Central memory CD8-positive, alpha-beta T cell (primary cell): ENCODE measurements at regions not wholly inside any gene's neighbourhood (a gene's known extent, or its start where the extent isn't known, plus 50 kb on each side); places are given as distances from the start of the nearest gene placed in this dataset.

Source experiments
- ATAC-seq: fragments of 150-1000 bp; cut with Tn5 transposase; replicated peaks from 2 replicates; pipeline ENCODE4 v1.10.0; 2022; ENCODE audit warnings: mild to moderate bottlenecking, moderate FRiP score, moderate number of reproducible peaks; ENCODE audit not compliant: poor library complexity, severe bottlenecking; ENCODE audit errors: extremely low read depth
- DNase-seq, 2 donors: peaks; one replicate each; pipeline ENCODE4 v3.0.0; 2021; ENCODE audit warnings: low spot score in 2 of 2
- H3K27ac Mint-ChIP-seq: one replicate; pipeline ENCODE4 v1.8.0; 2022; ENCODE audit warnings: low read depth, mild to moderate bottlenecking, moderate library complexity, mixed read lengths
- H3K27me3 Mint-ChIP-seq: one replicate; pipeline ENCODE4 v1.8.0; 2022; ENCODE audit warnings: mixed read lengths
- H3K36me3 Mint-ChIP-seq: one replicate; pipeline ENCODE4 v1.8.0; 2022; ENCODE audit warnings: mild to moderate bottlenecking, moderate library complexity, mixed read lengths; ENCODE audit not compliant: insufficient read depth
- H3K4me1 Mint-ChIP-seq: one replicate; pipeline ENCODE4 v1.8.0; 2022; ENCODE audit warnings: mixed read lengths
- H3K4me3 Mint-ChIP-seq: one replicate; pipeline ENCODE4 v1.8.0; 2022; ENCODE audit warnings: mild to moderate bottlenecking, moderate library complexity, mixed read lengths
- H3K9me3 Mint-ChIP-seq: one replicate; pipeline ENCODE4 v1.8.0; 2022; ENCODE audit warnings: mixed read lengths

GRCh38 chr10:7485799-7486198 is 75.0 kb upstream of the SFMBT2 start:
- H3K4me3 Mint-ChIP-seq, result peak overlapping the region; percentile 70
- peaks cover 74% of the 10 kb centered on the region for H3K4me1 Mint-ChIP-seq
- ATAC-seq, result no peak
- DNase-seq, result no peak
- H3K27me3 Mint-ChIP-seq, result no peaks in the 10 kb centered on the region
- peak overlapping the region; percentile 100 for H3K27ac Mint-ChIP-seq
- H3K36me3 Mint-ChIP-seq, result peaks cover 14% of the 10 kb centered on the region
- H3K9me3 Mint-ChIP-seq, result peaks cover 11% of the 10 kb centered on the region

GRCh38 chr10:7485244-7485556 is 74.4 kb upstream of the SFMBT2 start:
- H3K36me3 Mint-ChIP-seq, result peaks cover 15% of the 10 kb centered on the region
- H3K9me3 Mint-ChIP-seq, result peaks cover 11% of the 10 kb centered on the region
- peak; percentile 6 for ATAC-seq
- H3K27me3 Mint-ChIP-seq, result no peaks in the 10 kb centered on the region
- peaks cover 74% of the 10 kb centered on the region for H3K4me1 Mint-ChIP-seq
- peak overlapping the region; percentile 70 for H3K4me3 Mint-ChIP-seq
- no peak for DNase-seq
- peak overlapping the region; percentile 100 for H3K27ac Mint-ChIP-seq

- peak overlapping the region; percentile 70 for H3K4me3 Mint-ChIP-seq
- ATAC-seq, result peak; percentile 90
- peaks cover 79% of the 10 kb centered on the region for H3K4me1 Mint-ChIP-seq
- peaks cover 15% of the 10 kb centered on the region for H3K36me3 Mint-ChIP-seq
- no peaks in the 10 kb centered on the region for H3K27me3 Mint-ChIP-seq
- DNase-seq, result peak; percentile 26 to 77
- peaks cover 11% of the 10 kb centered on the region for H3K9me3 Mint-ChIP-seq
- H3K27ac Mint-ChIP-seq, result peak overlapping the region; percentile 100
Observed at GRCh38 chr10:7484456-7485243, 73.8 kb upstream of the SFMBT2 start.

- Mint-ChIP-seq H3K4me3 (peak overlapping the region; percentile 70), H3K27me3 (no peaks in the 10 kb centered on the region), H3K36me3 (peaks cover 18% of the 10 kb centered on the region), H3K9me3 (peaks cover 11% of the 10 kb centered on the region), H3K4me1 (peaks cover 79% of the 10 kb centered on the region), H3K27ac (peak overlapping the region; percentile 100)
- DNase-seq (peak in 1 of 2 donors; percentile 30), ATAC-seq (peak; percentile 60)
Observed at GRCh38 chr10:7483848-7484247, 73.0 kb upstream of the SFMBT2 start.

- DNase-seq, result no peak
- Mint-ChIP-seq H3K4me3 (peak overlapping the region; percentile 70), H3K4me1 (peaks cover 84% of the 10 kb centered on the region), H3K9me3 (peaks cover 11% of the 10 kb centered on the region), H3K27me3 (no peaks in the 10 kb centered on the region), H3K27ac (peak overlapping the region; percentile 100), H3K36me3 (peaks cover 20% of the 10 kb centered on the region)
- no peak for ATAC-seq
Observed at GRCh38 chr10:7482992-7483391, 72.2 kb upstream of the SFMBT2 start.

- ATAC-seq (no peak), DNase-seq (no peak)
- Mint-ChIP-seq H3K27me3 (no peaks in the 10 kb centered on the region), H3K36me3 (peaks cover 20% of the 10 kb centered on the region), H3K4me1 (peaks cover 79% of the 10 kb centered on the region), H3K4me3 (peak overlapping the region; percentile 41), H3K9me3 (peaks cover 6% of the 10 kb centered on the region), H3K27ac (peak overlapping the region; percentile 100)
Observed at GRCh38 chr10:7481368-7481765, 70.5 kb upstream of the SFMBT2 start.

- peak overlapping the region; percentile 100 for H3K27ac Mint-ChIP-seq
- no peaks in the 10 kb centered on the region for H3K27me3 Mint-ChIP-seq
- H3K9me3 Mint-ChIP-seq, result peaks cover 6% of the 10 kb centered on the region
- H3K4me1 Mint-ChIP-seq, result peaks cover 74% of the 10 kb centered on the region
- DNase-seq (no peak), ATAC-seq (no peak)
- peak overlapping the region; percentile 41 for H3K4me3 Mint-ChIP-seq
- H3K36me3 Mint-ChIP-seq, result peaks cover 19% of the 10 kb centered on the region
Observed at GRCh38 chr10:7480742-7481367, 70.0 kb upstream of the SFMBT2 start.

GRCh38 chr10:7479861-7480598 is 69.2 kb upstream of the SFMBT2 start:
- peaks cover 6% of the 10 kb centered on the region for H3K9me3 Mint-ChIP-seq
- DNase-seq (no peak), ATAC-seq (no peak)
- H3K36me3 Mint-ChIP-seq, result peaks cover 16% of the 10 kb centered on the region
- no peaks in the 10 kb centered on the region for H3K27me3 Mint-ChIP-seq
- peak overlapping the region; percentile 41 for H3K4me3 Mint-ChIP-seq
- peaks cover 66% of the 10 kb centered on the region for H3K4me1 Mint-ChIP-seq
- H3K27ac Mint-ChIP-seq, result peak overlapping the region; percentile 100

- H3K27me3 Mint-ChIP-seq, result no peaks in the 10 kb centered on the region
- peaks cover 10% of the 10 kb centered on the region for H3K36me3 Mint-ChIP-seq
- H3K9me3 Mint-ChIP-seq, result peaks cover 6% of the 10 kb centered on the region
- DNase-seq (no peak), ATAC-seq (peak; percentile 19)
- peak overlapping the region; percentile 100 for H3K27ac Mint-ChIP-seq
- H3K4me1 Mint-ChIP-seq, result peaks cover 55% of the 10 kb centered on the region
- H3K4me3 Mint-ChIP-seq, result peak overlapping the region; percentile 41
Observed at GRCh38 chr10:7478727-7479457, 68.1 kb upstream of the SFMBT2 start.

GRCh38 chr10:7477538-7478334 is 66.9 kb upstream of the SFMBT2 start:
- no peak overlapping the region for H3K27ac Mint-ChIP-seq
- peaks cover 6% of the 10 kb centered on the region for H3K36me3 Mint-ChIP-seq
- no peaks in the 10 kb centered on the region for H3K27me3 Mint-ChIP-seq
- H3K4me3 Mint-ChIP-seq, result no peak overlapping the region
- H3K9me3 Mint-ChIP-seq, result no peaks in the 10 kb centered on the region
- DNase-seq, result no peak
- ATAC-seq, result no peak
- peaks cover 48% of the 10 kb centered on the region for H3K4me1 Mint-ChIP-seq

GRCh38 chr10:7475939-7476338 is 65.1 kb upstream of the SFMBT2 start:
- peaks cover 6% of the 10 kb centered on the region for H3K36me3 Mint-ChIP-seq
- DNase-seq (no peak), ATAC-seq (no peak)
- H3K9me3 Mint-ChIP-seq, result no peaks in the 10 kb centered on the region
- H3K4me3 Mint-ChIP-seq, result no peak overlapping the region
- H3K27me3 Mint-ChIP-seq, result no peaks in the 10 kb centered on the region
- H3K4me1 Mint-ChIP-seq, result peaks cover 51% of the 10 kb centered on the region
- H3K27ac Mint-ChIP-seq, result no peak overlapping the region
